BJ (cell line): ENCODE measurements at regions not wholly inside any gene's neighbourhood (a gene's known extent, or its start where the extent isn't known, plus 50 kb on each side); places are given as distances from the start of the nearest gene placed in this dataset.

Experiments
- CTCF ChIA-PET: fragments of 350-600 bp; formaldehyde crosslinking; extraction: SDS; loops from one replicate; lab custom pipeline; 2021; ENCODE audit warnings: antibody characterized with exemption, inconsistent platforms; lab: Yijun Ruan, JAX
- POLR2A ChIA-PET: fragments of 300-600 bp; sonication (Branson Sonifier 250); formaldehyde crosslinking; extraction: SDS; loops from one replicate; lab custom pipeline; 2021; ENCODE audit warnings: antibody characterized with exemption; lab: Charles Lee
- DNase-seq: peaks from one replicate; pipeline ENCODE4 v3.0.0-alpha.2; 2011; ENCODE audit warnings: low read depth
- H3K27me3 ChIP-seq: 2 replicates; pipeline ENCODE4 v1.6.0; 2011; ENCODE audit warnings: low read length; ENCODE audit not compliant: control insufficient read depth, insufficient read depth
- H3K36me3 ChIP-seq: 2 replicates; pipeline ENCODE4 v1.5.1; 2011; ENCODE audit warnings: low read length; ENCODE audit not compliant: control insufficient read depth, insufficient read depth
- H3K4me3 ChIP-seq: 2 replicates; pipeline ENCODE4 v1.5.1; 2011; ENCODE audit warnings: low read depth, mild to moderate bottlenecking, control low read depth, low read length
- TF ChIP-seq, protein P1 (sequence below): IDR thresholded peaks from 2 replicates; pipeline ENCODE4 v1.5.1; 2011; ENCODE audit warnings: low read depth, mild to moderate bottlenecking, control low read depth, inconsistent platforms, low read length, moderate library complexity; ENCODE audit not compliant: insufficient read depth

DNA sequence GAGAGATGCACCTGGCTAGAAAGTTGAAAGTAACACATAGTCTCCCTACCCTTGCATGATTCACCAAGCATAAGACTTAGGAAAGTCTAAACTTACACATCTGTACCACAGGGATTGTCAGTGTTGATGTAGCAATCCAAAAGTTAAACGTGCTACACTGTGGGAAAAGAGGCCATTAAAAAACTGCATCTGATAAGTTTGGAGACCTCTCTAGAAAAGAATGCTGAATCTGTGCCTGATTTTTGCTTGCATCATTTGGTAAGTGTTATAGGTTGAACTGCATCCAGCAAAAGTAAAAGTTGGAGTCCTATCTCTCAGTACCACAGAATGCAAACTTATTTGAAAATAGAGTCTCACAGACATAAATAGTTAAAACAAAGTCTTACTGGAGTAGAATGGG is 126.6 kb downstream of the SLC6A15 start:
- DNase-seq = peak; percentile 76
- Histone ChIP-seq H3K36me3 (no peaks in the 10 kb centered on the region), H3K4me3 (no peak overlapping the region), H3K27me3 (no peaks in the 10 kb centered on the region)
- POLR2A ChIA-PET = interaction anchor here (0.6 kb wide), 1 partner anchor 89 kb away, joined by 10 read pairs; no protein-coding TSS in a partner anchor
- TF ChIP-seq, protein P1, sequence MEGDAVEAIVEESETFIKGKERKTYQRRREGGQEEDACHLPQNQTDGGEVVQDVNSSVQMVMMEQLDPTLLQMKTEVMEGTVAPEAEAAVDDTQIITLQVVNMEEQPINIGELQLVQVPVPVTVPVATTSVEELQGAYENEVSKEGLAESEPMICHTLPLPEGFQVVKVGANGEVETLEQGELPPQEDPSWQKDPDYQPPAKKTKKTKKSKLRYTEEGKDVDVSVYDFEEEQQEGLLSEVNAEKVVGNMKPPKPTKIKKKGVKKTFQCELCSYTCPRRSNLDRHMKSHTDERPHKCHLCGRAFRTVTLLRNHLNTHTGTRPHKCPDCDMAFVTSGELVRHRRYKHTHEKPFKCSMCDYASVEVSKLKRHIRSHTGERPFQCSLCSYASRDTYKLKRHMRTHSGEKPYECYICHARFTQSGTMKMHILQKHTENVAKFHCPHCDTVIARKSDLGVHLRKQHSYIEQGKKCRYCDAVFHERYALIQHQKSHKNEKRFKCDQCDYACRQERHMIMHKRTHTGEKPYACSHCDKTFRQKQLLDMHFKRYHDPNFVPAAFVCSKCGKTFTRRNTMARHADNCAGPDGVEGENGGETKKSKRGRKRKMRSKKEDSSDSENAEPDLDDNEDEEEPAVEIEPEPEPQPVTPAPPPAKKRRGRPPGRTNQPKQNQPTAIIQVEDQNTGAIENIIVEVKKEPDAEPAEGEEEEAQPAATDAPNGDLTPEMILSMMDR = no peak
- CTCF ChIA-PET = no interaction called here

DNA sequence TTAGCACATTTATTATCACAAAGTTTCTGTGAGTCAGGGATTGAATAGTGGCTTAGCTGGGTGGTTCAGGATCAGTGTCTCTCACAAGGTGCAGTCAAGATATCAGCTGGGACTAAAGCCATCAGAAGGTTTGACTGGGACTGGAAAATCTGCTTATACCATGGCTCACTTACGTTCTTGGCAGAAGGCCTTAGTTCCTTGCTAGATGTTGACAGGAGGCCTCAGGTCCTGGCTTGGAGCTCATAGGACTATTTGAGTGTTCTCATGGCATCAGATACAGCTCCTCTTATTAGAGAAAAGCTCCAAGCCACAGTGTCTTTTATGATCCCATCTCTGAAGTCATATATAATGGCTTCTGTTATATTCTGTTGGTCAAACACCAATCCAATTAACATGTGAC is 127.3 kb downstream of the SLC6A15 start:
- DNase-seq = no peak
- Histone ChIP-seq H3K4me3 (no peak overlapping the region), H3K36me3 (no peaks in the 10 kb centered on the region), H3K27me3 (no peaks in the 10 kb centered on the region)
- TF ChIP-seq, protein P1 = no peak
- POLR2A ChIA-PET = interaction anchor here (0.6 kb wide), 1 partner anchor 38 kb away, joined by 4 read pairs; no protein-coding TSS in a partner anchor
- CTCF ChIA-PET = no interaction called here

- H3K4me3 ChIP-seq = no peak overlapping the region
- CTCF ChIA-PET = interaction anchor here (0.6 kb wide), 1 partner anchor 92 kb away, joined by 3 read pairs; no protein-coding TSS in a partner anchor
- no peak for DNase-seq
- TF ChIP-seq, protein P1 = no peak
- H3K36me3 ChIP-seq = no peaks in the 10 kb centered on the region
- POLR2A ChIA-PET = no interaction called here
- H3K27me3 ChIP-seq = no peaks in the 10 kb centered on the region
Measured at GRCh38 chr12:84779169-84779568, 133.4 kb downstream of the SLC6A15 start.

DNA sequence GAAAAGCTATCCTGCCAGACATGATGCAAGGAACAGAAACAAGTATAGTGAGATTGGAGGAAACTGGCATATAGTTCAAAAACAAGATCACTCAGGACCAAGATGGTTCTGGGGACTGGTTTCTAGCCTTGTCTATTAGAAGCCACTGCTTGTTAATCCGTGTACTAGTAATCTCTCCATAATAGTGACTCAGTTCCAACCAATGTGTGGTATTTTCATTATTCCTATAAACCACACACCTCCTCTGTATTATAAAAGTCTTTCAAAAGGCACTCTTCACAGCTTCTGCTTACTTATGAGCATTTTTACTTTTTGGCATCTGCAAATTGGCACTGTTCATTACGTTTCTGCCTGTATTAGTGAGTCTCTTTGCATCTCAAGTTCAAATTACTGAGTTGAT is 140.3 kb downstream of the SLC6A15 start:
- H3K4me3 ChIP-seq = no peak overlapping the region
- ChIA-PET CTCF (no interaction called here), POLR2A (no interaction called here)
- DNase-seq = no peak
- TF ChIP-seq, protein P1 = no peak
- no peaks in the 10 kb centered on the region for H3K36me3 ChIP-seq
- no peaks in the 10 kb centered on the region for H3K27me3 ChIP-seq

DNA sequence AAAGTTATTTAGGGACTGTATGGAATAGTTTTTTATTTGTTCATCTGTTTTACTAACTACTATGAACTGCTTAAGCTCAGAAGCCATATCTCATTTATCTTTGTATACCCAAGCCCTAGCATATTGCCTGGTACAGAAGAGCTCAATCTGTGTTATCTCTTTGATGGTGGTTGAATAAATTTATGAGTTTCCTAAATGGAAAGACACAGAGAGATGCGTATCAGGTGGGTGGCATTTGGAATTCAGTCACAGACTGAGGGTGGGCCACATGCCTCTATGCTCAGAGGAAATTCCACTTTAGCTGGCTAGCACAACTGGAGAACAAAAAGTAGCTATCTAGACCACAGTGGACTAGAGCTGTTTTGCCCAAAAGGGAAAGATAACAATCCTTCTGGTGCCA is 145.5 kb downstream of the SLC6A15 start:
- DNase-seq = no peak
- ChIA-PET CTCF (interaction anchor here (0.6 to 1.6 kb wide), 3 partner anchors 9 to 58 kb away, joined by 3 to 5 read pairs (median 4); no protein-coding TSS in a partner anchor), POLR2A (interaction anchor here (0.6 kb wide), 1 partner anchor 36 kb away, joined by 3 read pairs; no protein-coding TSS in a partner anchor)
- Histone ChIP-seq H3K36me3 (no peaks in the 10 kb centered on the region), H3K4me3 (no peak overlapping the region), H3K27me3 (no peaks in the 10 kb centered on the region)
- TF ChIP-seq, protein P1 = no peak
